OCI-LY1 (cell line): ENCODE measurements at regions not wholly inside any gene's neighbourhood (a gene's known extent, or its start where the extent isn't known, plus 50 kb on each side); places are given as distances from the start of the nearest gene placed in this dataset.

ENCODE experiments used
- H2AFZ ChIP-seq: fragments of 200-600 bp; sonication (generic), shearing (Covaris generic); 2 replicates; pipeline ENCODE4 v1.6.0; 2014; ENCODE audit warnings: antibody characterized with exemption, mild to moderate bottlenecking, low read length
- H3F3A ChIP-seq: fragments of 200-600 bp; sonication (generic), shearing (Covaris generic); 2 replicates; pipeline ENCODE4 v1.6.0; 2014; ENCODE audit warnings: mild to moderate bottlenecking, antibody characterized with exemption, low read length, moderate library complexity; ENCODE audit not compliant: insufficient read depth
- H3K27ac ChIP-seq: fragments of 200-600 bp; sonication (generic); 2 replicates; pipeline ENCODE4 v1.5.1; 2014; ENCODE audit warnings: low read length, mixed run types, mild to moderate bottlenecking, low read depth; ENCODE audit not compliant: poor library complexity, severe bottlenecking
- H3K27me3 ChIP-seq: fragments of 200-600 bp; sonication (generic); 2 replicates; pipeline ENCODE4 v1.6.0; 2014; ENCODE audit warnings: antibody characterized with exemption, mild to moderate bottlenecking, low read length, moderate library complexity; ENCODE audit not compliant: insufficient read depth
- H3K36me3 ChIP-seq: fragments of 200-600 bp; sonication (generic); 2 replicates; pipeline ENCODE4 v1.6.1; 2014; ENCODE audit warnings: mild to moderate bottlenecking, antibody characterized with exemption, low read length, moderate library complexity, mixed read lengths; ENCODE audit not compliant: insufficient read depth
- H3K4me1 ChIP-seq: fragments of 200-600 bp; sonication (generic); 2 replicates; pipeline ENCODE4 v1.5.1; 2014; ENCODE audit warnings: mild to moderate bottlenecking, low read length, moderate library complexity; ENCODE audit not compliant: insufficient read depth, severe bottlenecking
- H3K4me2 ChIP-seq: fragments of 200-600 bp; sonication (generic), shearing (Covaris generic); 2 replicates; pipeline ENCODE4 v1.6.1; 2014; ENCODE audit warnings: low read length
- H3K4me3 ChIP-seq: fragments of 200-600 bp; sonication (generic); 2 replicates; pipeline ENCODE4 v1.5.1; 2014; ENCODE audit warnings: low read length, low read depth, mild to moderate bottlenecking, mixed read lengths; ENCODE audit not compliant: poor library complexity, severe bottlenecking
- H3K79me2 ChIP-seq: fragments of 200-600 bp; shearing (Covaris generic); 2 replicates; pipeline ENCODE4 v1.6.1; 2016; ENCODE audit warnings: mixed run types, low read length, mixed read lengths; ENCODE audit not compliant: insufficient read depth
- H3K9ac ChIP-seq: fragments of 200-600 bp; sonication (generic), shearing (Covaris generic); 2 replicates; pipeline ENCODE4 v1.6.1; 2014; ENCODE audit warnings: mild to moderate bottlenecking, low read length, mixed read lengths
- H3K9me2 ChIP-seq: fragments of 200-600 bp; sonication (generic), shearing (Covaris generic); 2 replicates; pipeline ENCODE4 v1.6.1; 2014; ENCODE audit warnings: low read depth, mild to moderate bottlenecking, low read length, mixed read lengths
- H3K9me3 ChIP-seq: fragments of 200-600 bp; shearing (Covaris generic); 2 replicates; pipeline ENCODE4 v1.6.1; 2014; ENCODE audit warnings: low read length, mixed read lengths
- H4K20me1 ChIP-seq: fragments of 200-600 bp; sonication (generic), shearing (Covaris generic); 2 replicates; pipeline ENCODE4 v1.6.0; 2016; ENCODE audit warnings: mild to moderate bottlenecking, low read length; ENCODE audit not compliant: insufficient read depth
- CTCF ChIP-seq: fragments of 200-600 bp; sonication (generic), shearing (Covaris generic); IDR thresholded peaks from 2 replicates; pipeline ENCODE4 v1.5.1; 2017; ENCODE audit warnings: mild to moderate bottlenecking, antibody characterized with exemption, low read length, moderate library complexity, mixed read lengths
- EZH2 ChIP-seq: fragments of 200-600 bp; sonication (generic), shearing (Covaris generic); IDR thresholded peaks from 2 replicates; pipeline ENCODE4 v1.8.0; 2017; ENCODE audit warnings: borderline replicate concordance, mixed run types, mild to moderate bottlenecking, antibody characterized with exemption, low read length, moderate library complexity, mixed read lengths

GRCh38 chr1:222301652-222302051, 246.3 kb downstream of the HHIPL2 start:
- no peak overlapping the region for H3K4me3 ChIP-seq
- H3K27ac ChIP-seq, result no peak overlapping the region
- no peaks in the 10 kb centered on the region for H3K36me3 ChIP-seq
- no peaks in the 10 kb centered on the region for H3K9me2 ChIP-seq
- H3K79me2 ChIP-seq, result no peaks in the 10 kb centered on the region
- H3K9ac ChIP-seq, result no peak overlapping the region
- H3K4me2 ChIP-seq, result no peak overlapping the region
- H3K27me3 ChIP-seq, result no peaks in the 10 kb centered on the region
- no peaks in the 10 kb centered on the region for H3K4me1 ChIP-seq
- H2AFZ ChIP-seq, result no peak overlapping the region
- H3K9me3 ChIP-seq, result no peaks in the 10 kb centered on the region
- no peak for TF ChIP-seq CTCF
- TF ChIP-seq EZH2, result no peak
- no peaks in the 10 kb centered on the region for H3F3A ChIP-seq
- no peaks in the 10 kb centered on the region for H4K20me1 ChIP-seq

- Histone ChIP-seq H3K4me1 (no peaks in the 10 kb centered on the region), H3K27ac (no peak overlapping the region), H3K4me2 (no peak overlapping the region), H3K36me3 (no peaks in the 10 kb centered on the region), H3K79me2 (no peaks in the 10 kb centered on the region), H3F3A (no peaks in the 10 kb centered on the region), H3K9me2 (no peaks in the 10 kb centered on the region), H3K4me3 (no peak overlapping the region), H3K9me3 (no peaks in the 10 kb centered on the region), H4K20me1 (no peaks in the 10 kb centered on the region), H3K9ac (no peak overlapping the region), H3K27me3 (no peaks in the 10 kb centered on the region), H2AFZ (no peak overlapping the region)
- no peak for TF ChIP-seq CTCF
- no peak for TF ChIP-seq EZH2
Observed at GRCh38 chr1:222299524-222299923, 248.4 kb downstream of the HHIPL2 start.

- H3K27ac ChIP-seq, result no peak overlapping the region
- no peaks in the 10 kb centered on the region for H3K9me2 ChIP-seq
- no peak overlapping the region for H3K9ac ChIP-seq
- H3K36me3 ChIP-seq, result no peaks in the 10 kb centered on the region
- H4K20me1 ChIP-seq, result no peaks in the 10 kb centered on the region
- no peak for TF ChIP-seq EZH2
- no peak for TF ChIP-seq CTCF
- H3K4me3 ChIP-seq, result no peak overlapping the region
- no peaks in the 10 kb centered on the region for H3K4me1 ChIP-seq
- no peak overlapping the region for H2AFZ ChIP-seq
- no peaks in the 10 kb centered on the region for H3K27me3 ChIP-seq
- no peaks in the 10 kb centered on the region for H3K9me3 ChIP-seq
- no peaks in the 10 kb centered on the region for H3F3A ChIP-seq
- no peak overlapping the region for H3K4me2 ChIP-seq
- H3K79me2 ChIP-seq, result no peaks in the 10 kb centered on the region
Observed at GRCh38 chr1:222290866-222291265, 257.0 kb downstream of the HHIPL2 start.
